HepG2 (cell line): ENCODE measurements at regions not wholly inside any gene's neighbourhood (a gene's known extent, or its start where the extent isn't known, plus 50 kb on each side); places are given as distances from the start of the nearest gene placed in this dataset.

Source experiments
- ATF7-NPFF ChIP-seq: sonication (generic); formaldehyde crosslinking; IDR thresholded peaks from 2 replicates; pipeline ENCODE4 v1.8.1; 2023; ENCODE audit warnings: mild to moderate bottlenecking, low read depth, missing genetic modification reagents, moderate library complexity
- BHLHE40 ChIP-seq: IDR thresholded peaks from 2 replicates; pipeline ENCODE4 v1.6.1; 2011; ENCODE audit warnings: low read length, improper control_type of control experiment
- HOMEZ ChIP-seq: IDR thresholded peaks from 2 replicates; pipeline ENCODE4 v1.6.1; 2016; ENCODE audit warnings: low read depth
- JDP2 ChIP-seq: sonication (generic); formaldehyde crosslinking; IDR thresholded peaks from 2 replicates; pipeline ENCODE4 v1.8.1; 2022; ENCODE audit warnings: missing genetic modification reagents, borderline replicate concordance
- RERE ChIP-seq: IDR thresholded peaks from 2 replicates; pipeline ENCODE4 v1.6.1; 2016; ENCODE audit warnings: low read depth, missing genetic modification reagents, missing compliant biosample characterization
- TBX3 ChIP-seq: fragments of 450-650 bp; IDR thresholded peaks from 2 replicates; pipeline ENCODE4 v1.6.1; 2017; ENCODE audit warnings: antibody characterized with exemption, mild to moderate bottlenecking, inconsistent platforms, borderline replicate concordance
- TOPORS ChIP-seq: sonication (generic); formaldehyde crosslinking; IDR thresholded peaks from 2 replicates; pipeline ENCODE4 v1.8.0; 2023; ENCODE audit warnings: mild to moderate bottlenecking, missing genetic modification reagents
- ZBTB2 ChIP-seq: sonication (generic); formaldehyde crosslinking; IDR thresholded peaks from 2 replicates; pipeline ENCODE4 v1.8.0; 2022; ENCODE audit warnings: low read depth, missing genetic modification reagents
- ZNF18 ChIP-seq: sonication (generic); formaldehyde crosslinking; IDR thresholded peaks from 2 replicates; pipeline ENCODE4 v1.8.0; 2022; ENCODE audit warnings: mild to moderate bottlenecking, missing genetic modification reagents; ENCODE audit not compliant: insufficient replicate concordance
- ZNF274 ChIP-seq: sonication (generic); formaldehyde crosslinking; IDR thresholded peaks from 2 replicates; pipeline ENCODE4 v1.5.1; 2020; ENCODE audit warnings: mild to moderate bottlenecking, missing genetic modification reagents
- ZNF468 ChIP-seq: sonication (generic); formaldehyde crosslinking; IDR thresholded peaks from 2 replicates; pipeline ENCODE4 v1.8.0; 2022; ENCODE audit warnings: mild to moderate bottlenecking, moderate library complexity, missing genetic modification reagents
- ZNF703 ChIP-seq: sonication (generic); formaldehyde crosslinking; IDR thresholded peaks from 2 replicates; pipeline ENCODE4 v1.5.1; 2020; ENCODE audit warnings: missing genetic modification reagents, mild to moderate bottlenecking, moderate library complexity, borderline replicate concordance
- ZNF773 ChIP-seq: sonication (generic); formaldehyde crosslinking; IDR thresholded peaks from 2 replicates; pipeline ENCODE4 v1.4.0; 2020; ENCODE audit warnings: missing genetic modification reagents, borderline replicate concordance
- ZNF777 ChIP-seq: sonication (generic); formaldehyde crosslinking; IDR thresholded peaks from 2 replicates; pipeline ENCODE4 v1.4.0; 2020; ENCODE audit warnings: missing genetic modification reagents

- no peak for TF ChIP-seq ZNF468
- TF ChIP-seq JDP2 (CRISPR knock-in tag): no peak
- TF ChIP-seq HOMEZ: peak; percentile 43; the same call in 1 of the 2 replicates
- TF ChIP-seq TOPORS (CRISPR knock-in tag): no peak
- no peak for TF ChIP-seq ZNF274 (CRISPR knock-in tag)
- no peak for TF ChIP-seq ZNF777 (CRISPR knock-in tag)
- no peak; the same call in 1 of the 2 replicates for TF ChIP-seq ZNF703 (CRISPR knock-in tag)
- TF ChIP-seq BHLHE40: no peak
- peak; percentile 64 for TF ChIP-seq ZNF18 (CRISPR knock-in tag)
- peak; percentile 8; the same call in 1 of the 2 replicates for TF ChIP-seq TBX3
- TF ChIP-seq ZBTB2: no peak
- no peak for TF ChIP-seq ZNF773
- no peak; the same call in 1 of the 2 replicates for TF ChIP-seq RERE (CRISPR knock-in tag)
- TF ChIP-seq ATF7-NPFF: peak; percentile 67; the same call in 1 of the 2 replicates
Observed at GRCh38 chr16:14337303-14338191, 266.4 kb downstream of the MRTFB start (continued).
